ENCODE measurements at regions not wholly inside any gene's neighbourhood (a gene's known extent, or its start where the extent isn't known, plus 50 kb on each side); places are given as distances from the start of the nearest gene placed in this dataset.

- no peak overlapping the region for H3K27ac ChIP-seq (ENCODE audit: low read depth, low read length)
- peaks cover 11% of the 10 kb centered on the region; the same call in 1 of the 2 replicates for H3K27me3 ChIP-seq (ENCODE audit: insufficient read depth, low read length)
- H3K36me3 ChIP-seq (ENCODE audit: insufficient read depth, low read length) = no peaks in the 10 kb centered on the region
- H3K79me2 ChIP-seq (ENCODE audit: control insufficient read depth, insufficient read depth, low read length, unreplicated experiment) = no peaks in the 10 kb centered on the region
- no peaks in the 10 kb centered on the region for H3K4me1 ChIP-seq (ENCODE audit: control insufficient read depth, insufficient read depth, low read length, unreplicated experiment)
- no peak overlapping the region for H3K4me3 ChIP-seq (ENCODE audit: low read depth, low read length)
- H2AFZ ChIP-seq (ENCODE audit: low read length, unreplicated experiment) = no peak overlapping the region
These were observed 231.6 kb upstream of the GRIP1 start for GRCh38 chr12:66910366-66910974.

- H3K36me3 ChIP-seq (ENCODE audit: insufficient read depth, low read length) = no peaks in the 10 kb centered on the region
- no peak overlapping the region for H3K27ac ChIP-seq (ENCODE audit: low read depth, low read length)
- H3K4me3 ChIP-seq (ENCODE audit: low read depth, low read length) = no peak overlapping the region
- H3K79me2 ChIP-seq (ENCODE audit: control insufficient read depth, insufficient read depth, low read length, unreplicated experiment) = no peaks in the 10 kb centered on the region
- H3K27me3 ChIP-seq (ENCODE audit: insufficient read depth, low read length) = peaks cover 8% of the 10 kb centered on the region; the same call in 1 of the 2 replicates
- no peak overlapping the region for H2AFZ ChIP-seq (ENCODE audit: low read length, unreplicated experiment)
- H3K4me1 ChIP-seq (ENCODE audit: control insufficient read depth, insufficient read depth, low read length, unreplicated experiment) = no peaks in the 10 kb centered on the region
These were observed 236.5 kb upstream of the GRIP1 start for GRCh38 chr12:66915306-66915904.

- Histone ChIP-seq H2AFZ (ENCODE audit: low read length, unreplicated experiment) (no peak overlapping the region), H3K27me3 (ENCODE audit: insufficient read depth, low read length) (peaks cover 8% of the 10 kb centered on the region; the same call in 1 of the 2 replicates), H3K36me3 (ENCODE audit: insufficient read depth, low read length) (no peaks in the 10 kb centered on the region), H3K4me3 (ENCODE audit: low read depth, low read length) (no peak overlapping the region), H3K4me1 (ENCODE audit: control insufficient read depth, insufficient read depth, low read length, unreplicated experiment) (no peaks in the 10 kb centered on the region), H3K27ac (ENCODE audit: low read depth, low read length) (no peak overlapping the region), H3K79me2 (ENCODE audit: control insufficient read depth, insufficient read depth, low read length, unreplicated experiment) (no peaks in the 10 kb centered on the region)
These were observed 237.3 kb upstream of the GRIP1 start for GRCh38 chr12:66916189-66916588.

- Histone ChIP-seq H3K79me2 (ENCODE audit: control insufficient read depth, insufficient read depth, low read length, unreplicated experiment) (no peaks in the 10 kb centered on the region), H3K4me1 (ENCODE audit: control insufficient read depth, insufficient read depth, low read length, unreplicated experiment) (no peaks in the 10 kb centered on the region), H3K36me3 (ENCODE audit: insufficient read depth, low read length) (no peaks in the 10 kb centered on the region), H3K27me3 (ENCODE audit: insufficient read depth, low read length) (peaks cover 1% of the 10 kb centered on the region; the same call in 1 of the 2 replicates), H3K4me3 (ENCODE audit: low read depth, low read length) (no peak overlapping the region), H2AFZ (ENCODE audit: low read length, unreplicated experiment) (no peak overlapping the region), H3K27ac (ENCODE audit: low read depth, low read length) (no peak overlapping the region)
These were observed 240.6 kb upstream of the GRIP1 start for GRCh38 chr12:66919466-66919865.

GRCh38 chr12:66920205-66920604 is 241.3 kb upstream of the GRIP1 start:
- H3K36me3 ChIP-seq (ENCODE audit: insufficient read depth, low read length) = no peaks in the 10 kb centered on the region
- H3K4me1 ChIP-seq (ENCODE audit: control insufficient read depth, insufficient read depth, low read length, unreplicated experiment) = no peaks in the 10 kb centered on the region
- H3K4me3 ChIP-seq (ENCODE audit: low read depth, low read length) = no peak overlapping the region
- H2AFZ ChIP-seq (ENCODE audit: low read length, unreplicated experiment) = no peak overlapping the region
- no peak overlapping the region for H3K27ac ChIP-seq (ENCODE audit: low read depth, low read length)
- H3K27me3 ChIP-seq (ENCODE audit: insufficient read depth, low read length) = no peaks in the 10 kb centered on the region
- H3K79me2 ChIP-seq (ENCODE audit: control insufficient read depth, insufficient read depth, low read length, unreplicated experiment) = no peaks in the 10 kb centered on the region

GRCh38 chr12:66921151-66921550 is 242.3 kb upstream of the GRIP1 start:
- Histone ChIP-seq H3K36me3 (ENCODE audit: insufficient read depth, low read length) (no peaks in the 10 kb centered on the region), H3K27ac (ENCODE audit: low read depth, low read length) (no peak overlapping the region), H3K4me1 (ENCODE audit: control insufficient read depth, insufficient read depth, low read length, unreplicated experiment) (no peaks in the 10 kb centered on the region), H3K79me2 (ENCODE audit: control insufficient read depth, insufficient read depth, low read length, unreplicated experiment) (no peaks in the 10 kb centered on the region), H3K4me3 (ENCODE audit: low read depth, low read length) (no peak overlapping the region), H3K27me3 (ENCODE audit: insufficient read depth, low read length) (no peaks in the 10 kb centered on the region), H2AFZ (ENCODE audit: low read length, unreplicated experiment) (no peak overlapping the region)

- no peaks in the 10 kb centered on the region for H3K27me3 ChIP-seq (ENCODE audit: insufficient read depth, low read length)
- H3K79me2 ChIP-seq (ENCODE audit: control insufficient read depth, insufficient read depth, low read length, unreplicated experiment) = no peaks in the 10 kb centered on the region
- no peaks in the 10 kb centered on the region for H3K4me1 ChIP-seq (ENCODE audit: control insufficient read depth, insufficient read depth, low read length, unreplicated experiment)
- no peak overlapping the region for H2AFZ ChIP-seq (ENCODE audit: low read length, unreplicated experiment)
- H3K4me3 ChIP-seq (ENCODE audit: low read depth, low read length) = no peak overlapping the region
- H3K27ac ChIP-seq (ENCODE audit: low read depth, low read length) = no peak overlapping the region
- H3K36me3 ChIP-seq (ENCODE audit: insufficient read depth, low read length) = no peaks in the 10 kb centered on the region
These were observed 246.2 kb upstream of the GRIP1 start for GRCh38 chr12:66925083-66925482.

GRCh38 chr12:66929121-66929520 is 250.2 kb upstream of the GRIP1 start:
- Histone ChIP-seq H3K27ac (ENCODE audit: low read depth, low read length) (no peak overlapping the region), H2AFZ (ENCODE audit: low read length, unreplicated experiment) (no peak overlapping the region), H3K79me2 (ENCODE audit: control insufficient read depth, insufficient read depth, low read length, unreplicated experiment) (no peaks in the 10 kb centered on the region), H3K4me1 (ENCODE audit: control insufficient read depth, insufficient read depth, low read length, unreplicated experiment) (no peaks in the 10 kb centered on the region), H3K4me3 (ENCODE audit: low read depth, low read length) (no peak overlapping the region), H3K36me3 (ENCODE audit: insufficient read depth, low read length) (no peaks in the 10 kb centered on the region), H3K27me3 (ENCODE audit: insufficient read depth, low read length) (0 out of 2 replicates have a peak, but pooled peaks cover 3% of the 10 kb centered on the region)

GRCh38 chr12:66931091-66931490 is 252.2 kb upstream of the GRIP1 start:
- H3K4me3 ChIP-seq (ENCODE audit: low read depth, low read length) = no peak overlapping the region
- H2AFZ ChIP-seq (ENCODE audit: low read length, unreplicated experiment) = no peak overlapping the region
- H3K36me3 ChIP-seq (ENCODE audit: insufficient read depth, low read length) = no peaks in the 10 kb centered on the region
- 0 out of 2 replicates have a peak, but pooled peaks cover 3% of the 10 kb centered on the region for H3K27me3 ChIP-seq (ENCODE audit: insufficient read depth, low read length)
- H3K79me2 ChIP-seq (ENCODE audit: control insufficient read depth, insufficient read depth, low read length, unreplicated experiment) = no peaks in the 10 kb centered on the region
- no peak overlapping the region for H3K27ac ChIP-seq (ENCODE audit: low read depth, low read length)
- H3K4me1 ChIP-seq (ENCODE audit: control insufficient read depth, insufficient read depth, low read length, unreplicated experiment) = no peaks in the 10 kb centered on the region

GRCh38 chr12:66932126-66932525 is 253.2 kb upstream of the GRIP1 start:
- H3K4me3 ChIP-seq (ENCODE audit: low read depth, low read length) = no peak overlapping the region
- no peak overlapping the region for H3K27ac ChIP-seq (ENCODE audit: low read depth, low read length)
- H3K27me3 ChIP-seq (ENCODE audit: insufficient read depth, low read length) = 0 out of 2 replicates have a peak, but pooled peaks cover 3% of the 10 kb centered on the region
- no peaks in the 10 kb centered on the region for H3K79me2 ChIP-seq (ENCODE audit: control insufficient read depth, insufficient read depth, low read length, unreplicated experiment)
- H2AFZ ChIP-seq (ENCODE audit: low read length, unreplicated experiment) = no peak overlapping the region
- no peaks in the 10 kb centered on the region for H3K4me1 ChIP-seq (ENCODE audit: control insufficient read depth, insufficient read depth, low read length, unreplicated experiment)
- H3K36me3 ChIP-seq (ENCODE audit: insufficient read depth, low read length) = no peaks in the 10 kb centered on the region

Measured in ACC112 (cell line).